Fibroblast of lung (primary cell): ENCODE measurements at regions not wholly inside any gene's neighbourhood (a gene's known extent, or its start where the extent isn't known, plus 50 kb on each side); places are given as distances from the start of the nearest gene placed in this dataset.

Experiments used
- DNase-seq, 2 donors: peaks; one replicate each; pipeline versions ENCODE4 v3.0.0 to v3.0.0-alpha.2; 2010; ENCODE audit warnings: low read depth in 2 of 2
- H2AFZ ChIP-seq: 2 replicates; pipeline ENCODE4 v1.5.1; 2012; ENCODE audit warnings: low read length, control low read depth, inconsistent platforms
- H3K27ac ChIP-seq: 2 replicates; pipeline ENCODE4 v1.5.1; 2011; ENCODE audit warnings: low read length, control low read depth; ENCODE audit not compliant: insufficient read depth
- H3K27me3 ChIP-seq: 2 replicates; pipeline ENCODE4 v1.5.1; 2011; ENCODE audit warnings: mild to moderate bottlenecking, low read length; ENCODE audit not compliant: control insufficient read depth, insufficient read depth
- H3K36me3 ChIP-seq: 2 replicates; pipeline ENCODE4 v1.5.1; 2011; ENCODE audit warnings: low read length; ENCODE audit not compliant: control insufficient read depth, insufficient read depth
- H3K4me1 ChIP-seq: 2 replicates; pipeline ENCODE4 v1.5.1; 2011; ENCODE audit warnings: low read length; ENCODE audit not compliant: control insufficient read depth, insufficient read depth; ENCODE audit errors: extremely low read depth
- H3K4me2 ChIP-seq: 2 replicates; pipeline ENCODE4 v1.5.1; 2011; ENCODE audit warnings: low read length, control low read depth; ENCODE audit not compliant: insufficient read depth; ENCODE audit errors: extremely low read depth
- H3K4me3 ChIP-seq, 4 experiments: fragments of 200-600 bp in 1 of 4; sonication (generic) in 1 of 4; replicated peaks in 1 of 4; 2 replicates each; pipeline ENCODE4 v1.5.1; 2011 to 2016; ENCODE audit warnings: low read length in 4 of 4, low read depth in 3 of 4, mild to moderate bottlenecking in 3 of 4, control low read depth in 2 of 4, inconsistent platforms in 1 of 4, mixed read lengths in 1 of 4; ENCODE audit not compliant: insufficient read depth in 1 of 4; ENCODE audit errors: control extremely low read depth in 1 of 4
- H3K79me2 ChIP-seq: 2 replicates; pipeline ENCODE4 v1.5.1; 2012; ENCODE audit warnings: mild to moderate bottlenecking, low read length, inconsistent platforms; ENCODE audit not compliant: control insufficient read depth, insufficient read depth
- H3K9ac ChIP-seq: 2 replicates; pipeline ENCODE4 v1.5.1; 2011; ENCODE audit warnings: mild to moderate bottlenecking, low read length, control low read depth; ENCODE audit not compliant: insufficient read depth
- H3K9me3 ChIP-seq: 2 replicates; pipeline ENCODE4 v1.5.1; 2012; ENCODE audit warnings: low read depth, low read length; ENCODE audit not compliant: control insufficient read depth, insufficient read depth
- H4K20me1 ChIP-seq: 2 replicates; pipeline ENCODE4 v1.5.1; 2011; ENCODE audit warnings: low read length; ENCODE audit not compliant: control insufficient read depth, insufficient read depth; ENCODE audit errors: extremely low read depth
- CTCF ChIP-seq, 2 donors: IDR thresholded peaks in 1 of 2; conservative IDR thresholded peaks in 1 of 2; 1 replicate in 1 of 2; 2 replicates in 1 of 2; pipeline ENCODE4 v1.5.1; 2011 to 2012; ENCODE audit warnings: low read length in 2 of 2, control low read depth in 1 of 2, inconsistent platforms in 1 of 2, low read depth in 1 of 2, mild to moderate bottlenecking in 1 of 2
- EZH2 ChIP-seq: IDR thresholded peaks from 2 replicates; pipeline ENCODE4 v1.5.1; 2012; ENCODE audit warnings: low read length, control low read depth, mild to moderate bottlenecking; ENCODE audit errors: missing control alignments

GRCh38 chr18:45554389-45554737 lies 60.9 kb upstream of the SLC14A2 start:
- H3K36me3 ChIP-seq: no peaks in the 10 kb centered on the region
- DNase-seq: peak in 1 of 2 donors; percentile 35
- H3K27ac ChIP-seq: no peak overlapping the region
- TF ChIP-seq EZH2: no peak
- TF ChIP-seq CTCF (conservative IDR thresholded peaks at IDR 0.05 in 1 of 2, IDR thresholded peaks at IDR 0.05 in 1 of 2; ENCODE audit: low read depth in 1 of 2, low read length in 2 of 2): no peak
- no peak overlapping the region for H3K4me2 ChIP-seq
- no peak overlapping the region for H2AFZ ChIP-seq
- H3K4me3 ChIP-seq: no peak overlapping the region
- H3K27me3 ChIP-seq: peaks cover 7% of the 10 kb centered on the region
- no peak overlapping the region for H3K9ac ChIP-seq
- H3K79me2 ChIP-seq: no peaks in the 10 kb centered on the region
- no peaks in the 10 kb centered on the region for H4K20me1 ChIP-seq
- no peaks in the 10 kb centered on the region for H3K9me3 ChIP-seq
- H3K4me1 ChIP-seq: no peaks in the 10 kb centered on the region

GRCh38 chr18:45556222-45556621 lies 59.1 kb upstream of the SLC14A2 start:
- no peak for DNase-seq
- Histone ChIP-seq H3K4me1 (no peaks in the 10 kb centered on the region), H3K79me2 (no peaks in the 10 kb centered on the region), H2AFZ (no peak overlapping the region), H3K27ac (no peak overlapping the region), H4K20me1 (no peaks in the 10 kb centered on the region), H3K27me3 (peaks cover 7% of the 10 kb centered on the region), H3K9ac (no peak overlapping the region), H3K4me3 (no peak overlapping the region), H3K4me2 (no peak overlapping the region), H3K9me3 (no peaks in the 10 kb centered on the region), H3K36me3 (no peaks in the 10 kb centered on the region)
- TF ChIP-seq EZH2: no peak
- no peak for TF ChIP-seq CTCF (conservative IDR thresholded peaks at IDR 0.05 in 1 of 2, IDR thresholded peaks at IDR 0.05 in 1 of 2; ENCODE audit: low read depth in 1 of 2, low read length in 2 of 2)

- no peaks in the 10 kb centered on the region for H3K36me3 ChIP-seq
- TF ChIP-seq CTCF (conservative IDR thresholded peaks at IDR 0.05 in 1 of 2, IDR thresholded peaks at IDR 0.05 in 1 of 2; ENCODE audit: low read depth in 1 of 2, low read length in 2 of 2) (no peak), EZH2 (no peak)
- H3K4me2 ChIP-seq: no peak overlapping the region
- no peaks in the 10 kb centered on the region for H3K4me1 ChIP-seq
- H4K20me1 ChIP-seq: no peaks in the 10 kb centered on the region
- H3K79me2 ChIP-seq: no peaks in the 10 kb centered on the region
- H2AFZ ChIP-seq: no peak overlapping the region
- peaks cover 7% of the 10 kb centered on the region for H3K27me3 ChIP-seq
- DNase-seq: peak in 1 of 2 donors; percentile 6
- no peak overlapping the region for H3K9ac ChIP-seq
- H3K27ac ChIP-seq: no peak overlapping the region
- no peak overlapping the region for H3K4me3 ChIP-seq
- H3K9me3 ChIP-seq: no peaks in the 10 kb centered on the region
These were observed 58.0 kb upstream of the SLC14A2 start for GRCh38 chr18:45557287-45557686.
